ENCODE measurements at regions not wholly inside any gene's neighbourhood (a gene's known extent, or its start where the extent isn't known, plus 50 kb on each side); places are given as distances from the start of the nearest gene placed in this dataset.

- no peak for TF ChIP-seq CTCF (conservative IDR thresholded peaks at IDR 0.05)
- TF ChIP-seq EZH2 (IDR thresholded peaks at IDR 0.05; ENCODE audit: low read depth): no peak
Measured at GRCh38 chr12:124663771-124664366, 96.5 kb upstream of the NCOR2 start.
